ENCODE measurements at regions not wholly inside any gene's neighbourhood (a gene's known extent, or its start where the extent isn't known, plus 50 kb on each side); places are given as distances from the start of the nearest gene placed in this dataset.
A peak's percentile ranks its signal among the peaks of the same experiment; 100 is the strongest.

DNA sequence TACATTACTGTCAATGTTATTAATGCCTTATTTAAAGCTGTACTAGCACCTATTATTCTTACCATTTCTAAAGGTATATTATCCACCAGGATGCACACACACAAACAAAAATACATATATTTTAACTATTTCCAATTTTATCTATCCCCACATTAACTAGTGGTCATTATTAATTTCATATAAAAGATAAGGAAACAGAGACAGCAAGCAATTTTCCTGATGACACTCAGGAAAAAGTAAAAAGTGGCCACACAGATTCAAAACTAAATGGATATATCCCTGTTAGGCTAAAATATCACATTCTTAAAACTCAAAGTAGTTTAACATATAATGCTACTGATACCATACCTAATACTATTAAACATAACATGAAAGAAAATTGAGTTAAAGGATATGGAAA is 534.1 kb downstream of the KCNT2 start:
- DNase-seq (ENCODE audit: low read depth in 1 of 2, low spot score in 1 of 2): no peak
- no peak for ATAC-seq
- ChIA-PET POLR2A (no interaction called here), CTCF (no interaction called here)
- Histone ChIP-seq H3K4me2 (no peak overlapping the region), H3K9me3 (no peaks in the 10 kb centered on the region), H3K4me3 (no peak overlapping the region), H3K27ac (no peak overlapping the region), H3K4me1 (peaks cover 14% of the 10 kb centered on the region)
- no peak for TF ChIP-seq POLR2A (IDR thresholded peaks at IDR 0.05; ENCODE audit: low read length)
- TF ChIP-seq RCOR1 (IDR thresholded peaks at IDR 0.05; ENCODE audit: low read depth, low read length): no peak
- no peak for TF ChIP-seq FOXS1 (CRISPR knock-in tag; IDR thresholded peaks at IDR 0.05)
- TF ChIP-seq RNF2 (IDR thresholded peaks at IDR 0.05; ENCODE audit: borderline replicate concordance, low read depth): no peak
- no peak for TF ChIP-seq NFE2L2 (conservative IDR thresholded peaks at IDR 0.05; ENCODE audit: low read length)
- no peak for TF ChIP-seq TP53 (CRISPR knock-in tag; IDR thresholded peaks at IDR 0.05)
- TF ChIP-seq CHD2 (IDR thresholded peaks at IDR 0.05; ENCODE audit: low read length, partially characterized antibody): no peak
- TF ChIP-seq, protein P1, sequence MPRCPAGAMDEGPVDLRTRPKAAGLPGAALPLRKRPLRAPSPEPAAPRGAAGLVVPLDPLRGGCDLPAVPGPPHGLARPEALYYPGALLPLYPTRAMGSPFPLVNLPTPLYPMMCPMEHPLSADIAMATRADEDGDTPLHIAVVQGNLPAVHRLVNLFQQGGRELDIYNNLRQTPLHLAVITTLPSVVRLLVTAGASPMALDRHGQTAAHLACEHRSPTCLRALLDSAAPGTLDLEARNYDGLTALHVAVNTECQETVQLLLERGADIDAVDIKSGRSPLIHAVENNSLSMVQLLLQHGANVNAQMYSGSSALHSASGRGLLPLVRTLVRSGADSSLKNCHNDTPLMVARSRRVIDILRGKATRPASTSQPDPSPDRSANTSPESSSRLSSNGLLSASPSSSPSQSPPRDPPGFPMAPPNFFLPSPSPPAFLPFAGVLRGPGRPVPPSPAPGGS (IDR thresholded peaks at IDR 0.05): no peak
- TF ChIP-seq ESRRA (IDR thresholded peaks at IDR 0.05; ENCODE audit: borderline replicate concordance, low read length): no peak
- TF ChIP-seq HOXB5 (CRISPR knock-in tag; IDR thresholded peaks at IDR 0.05): no peak
- TF ChIP-seq EHF (CRISPR knock-in tag; IDR thresholded peaks at IDR 0.05): no peak
- TF ChIP-seq CBX8 (IDR thresholded peaks at IDR 0.05): no peak
- TF ChIP-seq, protein P2, sequence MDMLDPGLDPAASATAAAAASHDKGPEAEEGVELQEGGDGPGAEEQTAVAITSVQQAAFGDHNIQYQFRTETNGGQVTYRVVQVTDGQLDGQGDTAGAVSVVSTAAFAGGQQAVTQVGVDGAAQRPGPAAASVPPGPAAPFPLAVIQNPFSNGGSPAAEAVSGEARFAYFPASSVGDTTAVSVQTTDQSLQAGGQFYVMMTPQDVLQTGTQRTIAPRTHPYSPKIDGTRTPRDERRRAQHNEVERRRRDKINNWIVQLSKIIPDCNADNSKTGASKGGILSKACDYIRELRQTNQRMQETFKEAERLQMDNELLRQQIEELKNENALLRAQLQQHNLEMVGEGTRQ (IDR thresholded peaks at IDR 0.05): no peak
- TF ChIP-seq, protein P3, sequence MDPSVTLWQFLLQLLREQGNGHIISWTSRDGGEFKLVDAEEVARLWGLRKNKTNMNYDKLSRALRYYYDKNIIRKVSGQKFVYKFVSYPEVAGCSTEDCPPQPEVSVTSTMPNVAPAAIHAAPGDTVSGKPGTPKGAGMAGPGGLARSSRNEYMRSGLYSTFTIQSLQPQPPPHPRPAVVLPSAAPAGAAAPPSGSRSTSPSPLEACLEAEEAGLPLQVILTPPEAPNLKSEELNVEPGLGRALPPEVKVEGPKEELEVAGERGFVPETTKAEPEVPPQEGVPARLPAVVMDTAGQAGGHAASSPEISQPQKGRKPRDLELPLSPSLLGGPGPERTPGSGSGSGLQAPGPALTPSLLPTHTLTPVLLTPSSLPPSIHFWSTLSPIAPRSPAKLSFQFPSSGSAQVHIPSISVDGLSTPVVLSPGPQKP (IDR thresholded peaks at IDR 0.05; ENCODE audit: low read depth, low read length): no peak
- TF ChIP-seq, protein P4, sequence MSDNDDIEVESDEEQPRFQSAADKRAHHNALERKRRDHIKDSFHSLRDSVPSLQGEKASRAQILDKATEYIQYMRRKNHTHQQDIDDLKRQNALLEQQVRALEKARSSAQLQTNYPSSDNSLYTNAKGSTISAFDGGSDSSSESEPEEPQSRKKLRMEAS (IDR thresholded peaks at IDR 0.05): no peak
- FAIRE-seq: no peak

DNA sequence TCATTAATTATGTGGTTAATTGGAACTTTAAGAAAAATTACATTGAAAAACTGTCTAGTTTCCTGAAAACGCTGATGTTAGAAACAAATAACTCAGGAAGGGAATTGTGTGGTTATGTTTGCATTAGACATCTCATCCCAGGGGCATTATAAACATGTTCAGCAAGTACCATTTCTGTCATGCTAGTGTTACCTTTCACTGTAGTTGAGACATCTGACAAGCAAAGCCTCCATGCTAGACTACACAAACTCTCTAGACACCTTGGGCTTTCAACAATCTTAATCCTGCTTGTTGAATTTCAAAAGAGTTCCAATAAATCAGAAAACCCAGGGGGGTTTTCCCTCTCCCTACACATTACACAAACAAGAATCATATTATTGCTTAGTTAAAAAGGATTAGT is 536.8 kb downstream of the KCNT2 start:
- Histone ChIP-seq H3K4me3 (no peak overlapping the region), H3K4me2 (peak overlapping the region; percentile 28; the same call in 1 of the 3 replicates), H3K4me1 (no peaks in the 10 kb centered on the region), H3K27ac (no peak overlapping the region), H3K9me3 (no peaks in the 10 kb centered on the region)
- FAIRE-seq (peak; percentile 28), DNase-seq (ENCODE audit: low read depth in 1 of 2, low spot score in 1 of 2) (no peak), ATAC-seq (no peak)
- ChIA-PET CTCF (no interaction called here), POLR2A (no interaction called here)
- WGBS (ENCODE audit: missing lambda C conversion rate): 2% methylated on average over 1 of the region's 1 CpG
- TF ChIP-seq, protein P5, sequence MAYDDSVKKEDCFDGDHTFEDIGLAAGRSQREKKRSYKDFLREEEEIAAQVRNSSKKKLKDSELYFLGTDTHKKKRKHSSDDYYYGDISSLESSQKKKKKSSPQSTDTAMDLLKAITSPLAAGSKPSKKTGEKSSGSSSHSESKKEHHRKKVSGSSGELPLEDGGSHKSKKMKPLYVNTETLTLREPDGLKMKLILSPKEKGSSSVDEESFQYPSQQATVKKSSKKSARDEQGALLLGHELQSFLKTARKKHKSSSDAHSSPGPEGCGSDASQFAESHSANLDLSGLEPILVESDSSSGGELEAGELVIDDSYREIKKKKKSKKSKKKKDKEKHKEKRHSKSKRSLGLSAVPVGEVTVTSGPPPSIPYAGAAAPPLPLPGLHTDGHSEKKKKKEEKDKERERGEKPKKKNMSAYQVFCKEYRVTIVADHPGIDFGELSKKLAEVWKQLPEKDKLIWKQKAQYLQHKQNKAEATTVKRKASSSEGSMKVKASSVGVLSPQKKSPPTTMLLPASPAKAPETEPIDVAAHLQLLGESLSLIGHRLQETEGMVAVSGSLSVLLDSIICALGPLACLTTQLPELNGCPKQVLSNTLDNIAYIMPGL (CRISPR knock-in tag; IDR thresholded peaks at IDR 0.05; ENCODE audit: borderline replicate concordance): no peak
- TF ChIP-seq MAFK (IDR thresholded peaks at IDR 0.05; ENCODE audit: partially characterized antibody): no peak
- no peak for TF ChIP-seq ZSCAN20 (CRISPR knock-in tag; IDR thresholded peaks at IDR 0.05)
- no peak for TF ChIP-seq JUNB (IDR thresholded peaks at IDR 0.05)
- no peak for TF ChIP-seq RCOR1 (IDR thresholded peaks at IDR 0.05; ENCODE audit: low read depth, low read length)
- TF ChIP-seq, protein P6, sequence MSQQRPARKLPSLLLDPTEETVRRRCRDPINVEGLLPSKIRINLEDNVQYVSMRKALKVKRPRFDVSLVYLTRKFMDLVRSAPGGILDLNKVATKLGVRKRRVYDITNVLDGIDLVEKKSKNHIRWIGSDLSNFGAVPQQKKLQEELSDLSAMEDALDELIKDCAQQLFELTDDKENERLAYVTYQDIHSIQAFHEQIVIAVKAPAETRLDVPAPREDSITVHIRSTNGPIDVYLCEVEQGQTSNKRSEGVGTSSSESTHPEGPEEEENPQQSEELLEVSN (IDR thresholded peaks at IDR 0.05; ENCODE audit: borderline replicate concordance, low read depth): no peak
- no peak for TF ChIP-seq RFX5 (IDR thresholded peaks at IDR 0.05)
- TF ChIP-seq SREBF2 (IDR thresholded peaks at IDR 0.05): no peak
- TF ChIP-seq, protein P7, sequence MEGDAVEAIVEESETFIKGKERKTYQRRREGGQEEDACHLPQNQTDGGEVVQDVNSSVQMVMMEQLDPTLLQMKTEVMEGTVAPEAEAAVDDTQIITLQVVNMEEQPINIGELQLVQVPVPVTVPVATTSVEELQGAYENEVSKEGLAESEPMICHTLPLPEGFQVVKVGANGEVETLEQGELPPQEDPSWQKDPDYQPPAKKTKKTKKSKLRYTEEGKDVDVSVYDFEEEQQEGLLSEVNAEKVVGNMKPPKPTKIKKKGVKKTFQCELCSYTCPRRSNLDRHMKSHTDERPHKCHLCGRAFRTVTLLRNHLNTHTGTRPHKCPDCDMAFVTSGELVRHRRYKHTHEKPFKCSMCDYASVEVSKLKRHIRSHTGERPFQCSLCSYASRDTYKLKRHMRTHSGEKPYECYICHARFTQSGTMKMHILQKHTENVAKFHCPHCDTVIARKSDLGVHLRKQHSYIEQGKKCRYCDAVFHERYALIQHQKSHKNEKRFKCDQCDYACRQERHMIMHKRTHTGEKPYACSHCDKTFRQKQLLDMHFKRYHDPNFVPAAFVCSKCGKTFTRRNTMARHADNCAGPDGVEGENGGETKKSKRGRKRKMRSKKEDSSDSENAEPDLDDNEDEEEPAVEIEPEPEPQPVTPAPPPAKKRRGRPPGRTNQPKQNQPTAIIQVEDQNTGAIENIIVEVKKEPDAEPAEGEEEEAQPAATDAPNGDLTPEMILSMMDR (IDR thresholded peaks at IDR 0.05): no peak
- TF ChIP-seq NR3C1 (IDR thresholded peaks at IDR 0.05): no peak
- TF ChIP-seq, protein P1 (IDR thresholded peaks at IDR 0.05): no peak
- TF ChIP-seq, protein P8, sequence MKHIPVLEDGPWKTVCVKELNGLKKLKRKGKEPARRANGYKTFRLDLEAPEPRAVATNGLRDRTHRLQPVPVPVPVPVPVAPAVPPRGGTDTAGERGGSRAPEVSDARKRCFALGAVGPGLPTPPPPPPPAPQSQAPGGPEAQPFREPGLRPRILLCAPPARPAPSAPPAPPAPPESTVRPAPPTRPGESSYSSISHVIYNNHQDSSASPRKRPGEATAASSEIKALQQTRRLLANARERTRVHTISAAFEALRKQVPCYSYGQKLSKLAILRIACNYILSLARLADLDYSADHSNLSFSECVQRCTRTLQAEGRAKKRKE (CRISPR knock-in tag; IDR thresholded peaks at IDR 0.05; ENCODE audit: low read depth): no peak
- no peak for TF ChIP-seq JUN (IDR thresholded peaks at IDR 0.05)

Measured in A549 (cell line).